HG03571 (cell line): ENCODE measurements at regions not wholly inside any gene's neighbourhood (a gene's known extent, or its start where the extent isn't known, plus 50 kb on each side); places are given as distances from the start of the nearest gene placed in this dataset.
"Not testable (repeated sequence)": the region's sequence is repeated elsewhere in the genome, so short reads cannot be mapped to it uniquely, and the experiment has no call there.

Source experiments
- ATAC-seq: cut with Tn5 transposase; IDR thresholded peaks from one replicate; pipeline ENCODE4 v1.9.1; 2021; ENCODE audit not compliant: unreplicated experiment

- ATAC-seq, result no peak
Observed at GRCh38 chr11:130550150-130550549, 101.7 kb downstream of the ADAMTS15 start.

- ATAC-seq, result no peak
Observed at GRCh38 chr11:130550984-130551383, 102.5 kb downstream of the ADAMTS15 start.

- ATAC-seq, result no peak
Observed at GRCh38 chr11:130551388-130551787, 102.9 kb downstream of the ADAMTS15 start.

GRCh38 chr11:130553306-130553705, 104.9 kb downstream of the ADAMTS15 start:
- ATAC-seq, result no peak

- no peak for ATAC-seq
Observed at GRCh38 chr11:130554241-130555055, 106.0 kb downstream of the ADAMTS15 start.

DNA sequence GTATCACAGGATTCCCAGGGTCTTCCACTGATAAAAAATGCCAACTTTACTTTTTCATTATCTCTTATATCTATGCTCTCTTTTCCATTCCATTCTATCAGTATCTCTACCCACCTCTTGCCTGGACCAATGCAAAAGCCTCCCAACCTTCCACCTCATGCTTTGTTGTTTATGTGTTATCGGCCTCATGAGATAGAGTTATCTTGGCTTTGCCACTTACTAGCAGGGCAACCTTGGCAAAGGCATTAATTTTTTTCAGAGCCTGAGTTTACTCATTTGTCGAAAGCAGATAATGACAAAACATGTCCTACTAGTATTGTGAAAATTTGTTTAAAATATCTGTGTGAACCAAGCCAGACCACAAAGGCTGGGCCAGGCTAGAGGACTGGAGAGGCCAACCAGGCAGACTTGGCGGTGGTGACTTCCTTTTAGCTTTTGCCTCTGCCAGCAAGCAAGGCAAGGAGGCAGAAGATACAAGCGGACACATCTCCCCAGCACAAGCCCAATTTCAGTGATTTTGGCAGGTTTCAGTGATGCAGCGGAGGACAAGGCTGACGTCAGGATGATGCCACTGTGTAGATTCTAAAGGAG, 106.9 kb downstream of the ADAMTS15 start:
- no peak for ATAC-seq

- ATAC-seq, result no peak
Observed at GRCh38 chr11:130560000-130560780, 111.7 kb downstream of the ADAMTS15 start.

- ATAC-seq, result no peak
Observed at GRCh38 chr11:130560781-130561109, 112.3 kb downstream of the ADAMTS15 start.

DNA sequence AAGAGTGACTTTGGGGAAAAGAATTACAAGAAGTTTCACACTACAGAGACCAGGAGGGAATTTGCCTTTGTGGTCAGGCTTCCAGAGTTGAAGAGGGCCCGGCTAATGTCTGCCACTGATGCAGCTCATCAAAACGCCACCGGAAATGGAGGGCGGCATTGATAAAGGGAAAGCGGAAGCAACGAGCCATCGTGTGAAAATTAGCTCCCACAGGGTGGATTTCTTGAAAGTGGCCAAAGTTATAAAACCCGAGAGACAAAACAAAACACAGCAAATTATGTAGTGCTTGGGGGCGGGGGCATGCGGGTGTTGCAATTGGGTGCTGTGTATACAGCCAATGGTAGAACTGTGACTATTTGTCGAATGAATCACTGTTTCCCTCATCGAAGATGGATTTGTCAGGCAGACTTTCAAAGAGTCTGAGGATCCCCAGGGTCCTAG, 113.0 kb downstream of the ADAMTS15 start:
- ATAC-seq, result no peak

DNA sequence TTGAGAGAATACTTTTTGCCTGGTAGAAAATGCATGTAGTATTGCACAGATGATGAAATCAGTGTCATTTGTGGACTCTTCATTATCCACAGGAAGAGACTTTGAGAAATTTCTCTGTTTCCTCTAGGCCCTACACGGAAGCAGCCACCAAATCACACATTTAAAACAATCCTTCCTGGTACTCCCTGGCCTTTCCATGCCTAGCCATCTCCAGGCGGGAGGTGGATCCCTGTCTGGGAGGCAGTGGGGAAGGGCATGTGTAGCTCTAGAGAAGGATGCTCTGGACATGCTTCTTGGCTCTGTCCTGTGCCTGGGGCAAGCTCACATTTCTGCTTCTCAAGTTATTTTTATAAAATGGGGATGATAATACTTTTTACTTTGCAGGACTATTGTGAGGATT, 114.1 kb downstream of the ADAMTS15 start:
- no peak for ATAC-seq

DNA sequence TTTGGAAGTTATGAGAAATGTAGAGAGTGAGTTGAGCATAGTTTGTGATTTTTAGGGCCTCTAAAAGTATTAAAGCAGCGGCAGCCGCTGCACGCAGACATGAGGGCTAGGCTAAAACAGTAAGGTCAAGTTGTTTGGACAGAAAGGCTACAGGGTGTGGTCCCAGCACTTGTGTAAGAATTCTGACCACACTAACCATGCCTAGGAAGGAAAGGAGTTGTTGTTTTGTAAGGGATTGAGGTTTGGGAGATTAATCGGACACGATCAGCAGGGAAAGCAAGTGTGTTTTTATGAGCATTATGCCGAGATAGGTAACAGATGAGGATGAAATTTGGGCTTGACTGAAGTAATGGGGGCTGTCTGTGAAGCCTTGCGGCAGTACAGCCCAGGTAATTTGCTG, 117.9 kb downstream of the ADAMTS15 start:
- ATAC-seq, result not testable (repeated sequence)

DNA sequence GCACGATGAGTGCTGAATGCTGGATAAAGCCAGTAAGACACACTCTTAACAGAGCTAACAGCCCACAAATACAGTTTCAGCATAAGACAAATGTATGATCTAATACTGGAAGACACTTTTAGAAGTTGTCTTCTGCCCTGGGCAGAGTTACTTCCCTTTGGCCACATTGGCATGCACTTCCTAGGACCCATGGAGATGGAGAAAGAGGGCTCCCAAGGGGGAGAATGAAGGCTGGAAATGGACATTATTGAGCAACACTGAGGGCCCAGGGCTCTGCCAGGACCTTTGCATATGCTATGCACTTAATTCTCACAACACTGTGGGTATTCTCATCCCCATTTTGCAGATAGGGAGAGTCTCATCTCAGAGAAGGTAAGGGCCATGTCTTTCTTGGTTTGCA, 123.1 kb downstream of the ADAMTS15 start:
- ATAC-seq, result no peak

- ATAC-seq, result no peak
Observed at GRCh38 chr11:130571947-130572584, 123.6 kb downstream of the ADAMTS15 start.

- no peak for ATAC-seq
Observed at GRCh38 chr11:130573767-130574166, 125.3 kb downstream of the ADAMTS15 start.

DNA sequence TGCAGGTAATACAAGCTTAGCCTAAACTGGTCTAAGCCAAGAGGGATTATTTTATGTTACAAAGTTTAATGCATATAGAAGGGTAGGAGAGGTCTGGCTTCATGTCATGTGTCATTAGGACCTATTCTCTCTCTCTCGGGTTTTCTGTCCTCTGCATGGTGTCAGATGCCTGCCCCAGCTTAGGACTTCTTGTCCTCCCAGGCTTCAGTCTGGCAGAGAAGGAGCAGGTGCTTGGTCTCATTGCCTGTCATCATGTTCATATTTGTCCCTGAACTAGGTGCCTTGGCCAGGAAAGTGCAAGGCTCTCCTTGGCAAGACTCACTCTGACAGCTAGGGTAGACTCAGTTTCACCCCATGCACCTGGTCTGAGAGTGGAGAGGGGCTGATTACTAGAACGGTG, 126.3 kb downstream of the ADAMTS15 start:
- no peak for ATAC-seq

DNA sequence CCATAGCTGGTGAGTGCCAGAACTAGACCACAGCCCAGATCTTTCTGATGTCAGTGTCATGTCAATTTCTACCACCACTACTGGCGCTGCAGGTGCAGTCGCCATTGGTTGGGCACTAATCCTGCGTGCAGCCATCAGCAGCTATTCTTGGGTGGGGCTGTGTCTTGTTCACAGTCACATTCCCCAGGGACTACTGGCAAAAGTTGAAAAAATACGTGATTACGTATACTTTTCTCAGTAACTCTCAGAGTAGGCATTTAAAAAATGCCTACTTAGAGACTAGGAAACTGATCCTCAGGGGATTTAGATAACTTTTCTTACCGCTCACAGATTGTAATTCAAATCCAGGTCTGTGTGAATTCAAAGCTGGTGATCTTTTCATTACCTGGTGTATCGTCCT, 127.7 kb downstream of the ADAMTS15 start:
- no peak for ATAC-seq

DNA sequence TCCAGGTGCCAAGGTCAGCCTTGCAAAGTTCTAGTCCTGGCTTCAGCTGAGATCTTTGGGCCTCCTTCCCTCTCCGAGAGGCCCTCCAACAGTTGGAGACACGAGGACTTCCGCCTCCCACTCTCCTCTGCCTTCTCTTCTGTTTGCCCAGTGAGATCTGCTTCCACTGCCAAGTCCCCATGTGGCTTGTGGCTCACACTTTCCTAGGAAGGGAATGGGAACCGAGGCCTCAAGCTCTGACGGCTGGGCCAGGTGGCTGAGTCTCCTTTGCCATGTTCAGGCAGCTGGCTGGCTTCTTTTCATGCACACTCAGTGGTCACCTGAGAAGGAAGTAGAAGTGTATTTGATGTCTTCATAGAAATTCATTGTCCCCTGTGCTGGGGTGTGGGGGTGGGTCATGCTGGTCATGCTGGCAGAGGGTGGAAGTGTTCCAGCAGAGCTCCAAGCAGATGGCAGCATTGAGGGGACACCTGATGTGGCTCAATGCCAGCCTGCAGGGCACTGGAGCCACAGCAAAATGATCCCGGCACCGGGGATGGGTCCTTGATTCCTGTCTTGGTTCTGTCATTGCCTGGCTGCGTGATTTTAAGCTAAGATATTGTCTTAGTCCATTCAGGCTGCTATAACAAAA, 130.4 kb downstream of the ADAMTS15 start:
- no peak for ATAC-seq

GRCh38 chr11:130580372-130580771, 131.9 kb downstream of the ADAMTS15 start:
- no peak for ATAC-seq

DNA sequence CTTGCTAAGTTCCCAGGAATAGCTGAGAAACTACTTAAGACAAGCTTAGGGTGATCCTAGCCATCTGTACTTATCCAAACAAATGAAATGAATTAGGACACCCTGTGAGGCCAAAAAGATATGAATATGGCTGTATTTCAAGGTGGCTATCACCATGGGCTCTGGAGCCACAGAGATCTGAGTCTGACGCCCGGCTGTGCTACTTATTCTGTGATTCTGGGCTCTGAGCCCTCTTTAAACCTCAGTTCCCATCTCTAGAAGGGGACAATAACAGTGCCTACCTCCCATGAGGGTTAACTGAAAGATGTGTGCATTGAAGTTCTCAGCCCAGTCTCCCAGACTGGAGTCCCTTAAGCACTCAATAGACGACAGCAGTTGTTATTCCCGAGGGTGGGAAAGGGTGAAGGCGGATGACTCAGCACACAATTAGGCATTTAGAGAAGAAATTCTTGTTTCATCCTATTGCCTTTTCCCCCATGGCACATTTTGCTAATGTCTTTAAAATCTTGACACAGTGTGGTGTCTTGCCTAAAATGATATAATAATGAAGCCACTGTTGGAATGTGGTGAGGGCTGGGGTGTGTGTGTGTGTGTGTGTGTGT, 132.5 kb downstream of the ADAMTS15 start:
- ATAC-seq, result no peak

DNA sequence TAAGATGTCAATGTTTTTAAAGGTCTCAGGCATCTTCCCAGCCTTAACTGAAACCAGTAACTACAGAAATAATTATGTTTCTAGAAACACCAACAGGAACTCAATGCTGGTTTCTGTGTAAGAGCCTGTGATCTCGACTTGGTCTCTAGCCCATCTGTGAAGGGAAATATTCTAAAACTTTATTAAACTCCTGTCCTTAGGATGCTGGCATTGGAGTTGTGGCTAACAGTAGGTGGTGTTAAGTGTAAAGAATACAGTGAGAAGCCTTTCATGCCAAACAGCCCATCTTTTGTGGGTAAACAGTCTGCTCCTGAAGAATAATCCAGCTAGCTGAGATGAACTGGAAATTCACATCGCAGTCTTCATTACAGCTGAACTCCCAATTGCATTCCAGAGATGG, 133.2 kb downstream of the ADAMTS15 start:
- ATAC-seq, result no peak

GRCh38 chr11:130582176-130582575, 133.7 kb downstream of the ADAMTS15 start:
- no peak for ATAC-seq
